H9 (cell line): ENCODE measurements at regions not wholly inside any gene's neighbourhood (a gene's known extent, or its start where the extent isn't known, plus 50 kb on each side); places are given as distances from the start of the nearest gene placed in this dataset.

Experiments used
- DNase-seq: peaks from one replicate; pipeline ENCODE4 v3.0.0-alpha.2; 2017
- H2AFZ ChIP-seq: one replicate; pipeline ENCODE4 v1.6.1; 2013; ENCODE audit warnings: mild to moderate bottlenecking, low read length, control low read depth, moderate library complexity
- H2AK5ac ChIP-seq: 2 replicates; pipeline ENCODE4 v1.6.1; 2013; ENCODE audit warnings: low read length, control low read depth, mixed read lengths; ENCODE audit not compliant: insufficient read length
- H2BK120ac ChIP-seq: one replicate; pipeline ENCODE4 v1.6.1; 2013; ENCODE audit warnings: low read depth, mild to moderate bottlenecking, low read length, control low read depth, inconsistent platforms; ENCODE audit not compliant: poor library complexity, severe bottlenecking
- H2BK12ac ChIP-seq: 2 replicates; pipeline ENCODE4 v1.6.1; 2013; ENCODE audit warnings: low read length, control low read depth, mixed read lengths, low read depth; ENCODE audit not compliant: insufficient read length
- H2BK15ac ChIP-seq: 2 replicates; pipeline ENCODE4 v1.6.1; 2013; ENCODE audit warnings: low read depth, low read length, control low read depth
- H2BK20ac ChIP-seq: one replicate; pipeline ENCODE4 v1.6.1; 2013; ENCODE audit warnings: low read depth, mild to moderate bottlenecking, low read length, control low read depth, inconsistent platforms; ENCODE audit not compliant: poor library complexity, severe bottlenecking
- H2BK5ac ChIP-seq: 2 replicates; pipeline ENCODE4 v1.6.1; 2013; ENCODE audit warnings: low read length, control low read depth, mixed read lengths; ENCODE audit not compliant: insufficient read length
- H3K14ac ChIP-seq: 2 replicates; pipeline ENCODE4 v1.6.1; 2013; ENCODE audit warnings: low read length, control low read depth; ENCODE audit not compliant: insufficient read depth
- H3K18ac ChIP-seq: 2 replicates; pipeline ENCODE4 v1.6.1; 2013; ENCODE audit warnings: low read depth, mild to moderate bottlenecking, mixed read lengths, low read length, control low read depth; ENCODE audit not compliant: insufficient read length
- H3K23ac ChIP-seq: 2 replicates; pipeline ENCODE4 v1.6.1; 2013; ENCODE audit warnings: low read length, control low read depth, mixed read lengths, low read depth; ENCODE audit not compliant: insufficient read length
- H3K23me2 ChIP-seq: 2 replicates; pipeline ENCODE4 v1.6.1; 2013; ENCODE audit warnings: low read depth, mild to moderate bottlenecking, mixed read lengths, low read length, control low read depth; ENCODE audit not compliant: insufficient read length, poor library complexity, severe bottlenecking
- H3K27ac ChIP-seq: 2 replicates; pipeline ENCODE4 v1.5.1; 2013; ENCODE audit warnings: low read length, control low read depth, mixed read lengths, low read depth; ENCODE audit not compliant: insufficient read length
- H3K27me3 ChIP-seq: 2 replicates; pipeline ENCODE4 v1.6.1; 2013; ENCODE audit warnings: low read length, control low read depth, inconsistent platforms; ENCODE audit not compliant: insufficient read depth
- H3K4ac ChIP-seq: 2 replicates; pipeline ENCODE4 v1.6.1; 2013; ENCODE audit warnings: low read depth, mild to moderate bottlenecking, control low read depth, inconsistent platforms, low read length, moderate library complexity
- H3K4me1 ChIP-seq: 2 replicates; pipeline ENCODE4 v1.6.1; 2013; ENCODE audit warnings: low read length, control low read depth, inconsistent platforms; ENCODE audit not compliant: insufficient read depth
- H3K4me2 ChIP-seq: 2 replicates; pipeline ENCODE4 v1.6.1; 2013; ENCODE audit warnings: low read length, control low read depth, mixed read lengths; ENCODE audit not compliant: insufficient read length, insufficient read depth
- H3K56ac ChIP-seq: 2 replicates; pipeline ENCODE4 v1.6.1; 2013; ENCODE audit warnings: low read depth, mild to moderate bottlenecking, mixed read lengths, low read length, control low read depth; ENCODE audit not compliant: insufficient read length
- H3K79me1 ChIP-seq: 2 replicates; pipeline ENCODE4 v1.6.1; 2013; ENCODE audit warnings: low read depth, mild to moderate bottlenecking, moderate library complexity, low read length, control low read depth, inconsistent platforms; ENCODE audit not compliant: insufficient read depth, poor library complexity, severe bottlenecking
- H3K79me2 ChIP-seq: 2 replicates; pipeline ENCODE4 v1.6.1; 2013; ENCODE audit warnings: low read length, control low read depth, inconsistent platforms; ENCODE audit not compliant: insufficient read depth
- H3K9ac ChIP-seq: 2 replicates; pipeline ENCODE4 v1.6.1; 2013; ENCODE audit warnings: low read length, control low read depth, mixed read lengths; ENCODE audit not compliant: insufficient read length; ENCODE audit errors: extremely low read depth
- H3K9me3 ChIP-seq: one replicate; pipeline ENCODE4 v1.6.1; 2013; ENCODE audit warnings: low read depth, low read length, inconsistent platforms; ENCODE audit not compliant: control insufficient read depth
- H3T11ph ChIP-seq: one replicate; pipeline ENCODE4 v1.6.1; 2013; ENCODE audit warnings: mild to moderate bottlenecking, low read length, control low read depth, inconsistent platforms
- H4K20me1 ChIP-seq: one replicate; pipeline ENCODE4 v1.6.1; 2013; ENCODE audit not compliant: control insufficient read depth, insufficient read length, insufficient read depth
- H4K5ac ChIP-seq: 2 replicates; pipeline ENCODE4 v1.6.1; 2013; ENCODE audit warnings: low read depth, mild to moderate bottlenecking, mixed read lengths, low read length, control low read depth; ENCODE audit not compliant: insufficient read length
- H4K8ac ChIP-seq: replicated peaks from 2 replicates; pipeline ENCODE4 v1.6.1; 2013; ENCODE audit warnings: low read length, control low read depth, mixed read lengths, low read depth; ENCODE audit not compliant: insufficient read length
- H4K91ac ChIP-seq: 2 replicates; pipeline ENCODE4 v1.6.1; 2013; ENCODE audit warnings: low read depth, mild to moderate bottlenecking, moderate library complexity, mixed read lengths, low read length, control low read depth; ENCODE audit not compliant: insufficient read length
- H3K27ac Mint-ChIP-seq, 3 experiments: 2 replicates in 2 of 3; 3 replicates in 1 of 3; pipeline ENCODE4 v1.8.0; 2020 to 2021; ENCODE audit warnings: mixed read lengths in 3 of 3, mild to moderate bottlenecking in 1 of 3, moderate library complexity in 1 of 3
- H3K27me3 Mint-ChIP-seq: 2 replicates; pipeline ENCODE4 v1.8.0; 2021; ENCODE audit warnings: low read depth, mild to moderate bottlenecking, moderate library complexity, mixed read lengths
- H3K36me3 Mint-ChIP-seq, 3 experiments: 2 replicates in 2 of 3; 3 replicates in 1 of 3; pipeline ENCODE4 v1.8.0; 2020 to 2021; ENCODE audit warnings: low read depth in 3 of 3, mixed read lengths in 3 of 3; ENCODE audit not compliant: insufficient read depth in 1 of 3
- H3K4me1 Mint-ChIP-seq, 2 experiments: 2 replicates each; pipeline ENCODE4 v1.8.0; 2020; ENCODE audit warnings: mixed read lengths in 2 of 2
- H3K4me3 Mint-ChIP-seq, 2 experiments: 2 replicates in 1 of 2; 3 replicates in 1 of 2; pipeline ENCODE4 v1.8.0; 2020 to 2021; ENCODE audit warnings: mild to moderate bottlenecking in 2 of 2, mixed read lengths in 2 of 2, moderate library complexity in 1 of 2
- H3K9me3 Mint-ChIP-seq, 2 experiments: 2 replicates in 1 of 2; 3 replicates in 1 of 2; pipeline ENCODE4 v1.8.0; 2020; ENCODE audit warnings: mild to moderate bottlenecking in 2 of 2, mixed read lengths in 2 of 2, moderate library complexity in 1 of 2
- CTCF ChIP-seq: fragments of 200-600 bp; sonication (generic); conservative IDR thresholded peaks from 3 replicates; pipeline ENCODE4 v1.8.0; 2021; ENCODE audit warnings: antibody characterized with exemption, mild to moderate bottlenecking
- WGBS: extraction: QIAGEN DNeasy Blood & Tissue Kit; methylation state at CpG from one replicate; pipeline ENCODE4 v1.1.7; 2013; ENCODE audit warnings: missing lambda C conversion rate, low lambda C conversion rate, mixed read lengths; ENCODE audit not compliant: insufficient read length; ENCODE audit errors: extremely low coverage; 5-methylcytosine and 5-hydroxymethylcytosine counted together

- H3K18ac ChIP-seq, result no peak overlapping the region
- H2AK5ac ChIP-seq, result no peak overlapping the region
- H3T11ph ChIP-seq, result no peak overlapping the region
- no peak overlapping the region for H2BK15ac ChIP-seq
- no peak overlapping the region for H3K4me2 ChIP-seq
- no peak overlapping the region for H3K56ac ChIP-seq
- WGBS, result no CpG with 5 or more reads among the region's 2 CpGs
- Mint-ChIP-seq H3K4me1 (peaks cover 9 to 10% of the 10 kb centered on the region in 2 experiments), H3K27ac (no peak overlapping the region), H3K27me3 (no peaks in the 10 kb centered on the region), H3K9me3 (no peaks in the 10 kb centered on the region), H3K4me3 (no peak overlapping the region), H3K36me3 (no peaks in the 10 kb centered on the region)
- H3K79me1 ChIP-seq, result no peaks in the 10 kb centered on the region
- TF ChIP-seq CTCF, result no peak
- H3K9ac ChIP-seq, result no peak overlapping the region
- no peak overlapping the region for H3K4ac ChIP-seq
- H3K9me3 ChIP-seq, result no peaks in the 10 kb centered on the region
- no peak overlapping the region for H4K8ac ChIP-seq
- H4K91ac ChIP-seq, result no peak overlapping the region
- no peak overlapping the region for H3K14ac ChIP-seq
- no peak overlapping the region for H3K23ac ChIP-seq
- no peak overlapping the region for H4K5ac ChIP-seq
- H4K20me1 ChIP-seq, result no peaks in the 10 kb centered on the region
- H3K27me3 ChIP-seq, result no peaks in the 10 kb centered on the region
- no peak overlapping the region for H2BK12ac ChIP-seq
- H2BK120ac ChIP-seq, result no peak overlapping the region
- H2BK5ac ChIP-seq, result no peak overlapping the region
- no peak overlapping the region for H2BK20ac ChIP-seq
- no peaks in the 10 kb centered on the region for H3K23me2 ChIP-seq
- H3K27ac ChIP-seq, result no peak overlapping the region
- H3K79me2 ChIP-seq, result no peaks in the 10 kb centered on the region
- H2AFZ ChIP-seq, result no peak overlapping the region
- no peak for DNase-seq
- H3K4me1 ChIP-seq, result peaks cover 4% of the 10 kb centered on the region; the same call in 1 of the 2 replicates
Measured at GRCh38 chr2:181231886-181232621, 225.1 kb upstream of the ITGA4 start.
